IPS-18c (cell line): ENCODE measurements at regions not wholly inside any gene's neighbourhood (a gene's known extent, or its start where the extent isn't known, plus 50 kb on each side); places are given as distances from the start of the nearest gene placed in this dataset.
"Not testable (repeated sequence)": the region's sequence is repeated elsewhere in the genome, so short reads cannot be mapped to it uniquely, and the experiment has no call there.

Experiments
- H3K4me3 ChIP-seq: 2 replicates; pipeline ENCODE4 v1.7.0; 2013; ENCODE audit warnings: low read depth, mild to moderate bottlenecking, low read length, moderate library complexity; ENCODE audit not compliant: insufficient read depth
- H3K9me3 ChIP-seq: one replicate; pipeline ENCODE4 v1.6.1; 2013; ENCODE audit warnings: mild to moderate bottlenecking, low read length, moderate library complexity; ENCODE audit not compliant: control insufficient read depth, insufficient read depth

DNA sequence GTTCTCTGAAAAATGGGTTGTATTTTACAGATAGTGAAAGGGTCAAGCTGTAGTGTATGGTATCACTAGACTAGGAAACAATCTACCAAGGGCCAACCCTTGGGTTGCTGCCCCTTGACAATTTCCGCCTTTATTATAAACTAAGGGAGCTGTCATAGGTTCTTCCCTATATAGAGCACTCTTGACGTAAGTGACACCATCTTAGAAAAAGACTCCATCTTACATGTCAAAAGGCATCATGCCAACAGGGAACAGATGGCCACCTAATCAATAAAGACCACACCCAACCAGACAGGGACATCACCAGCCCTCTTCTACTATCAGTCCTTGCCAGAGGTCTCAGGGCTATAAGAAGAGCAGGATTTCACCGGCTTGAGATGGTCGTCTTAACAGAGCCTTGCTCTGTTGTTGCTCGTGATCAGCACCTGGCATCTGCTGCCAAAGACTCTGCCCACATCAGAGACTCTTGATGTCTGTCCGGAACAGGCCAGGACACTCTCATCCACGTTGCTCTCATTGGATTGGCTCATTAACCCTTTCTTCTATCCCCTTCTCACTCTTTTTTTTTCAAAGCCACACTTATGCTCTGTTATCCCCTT lies 231.4 kb upstream of the PLGLB2 start:
- not testable (repeated sequence) for H3K4me3 ChIP-seq, H3K9me3 ChIP-seq

- H3K4me3 ChIP-seq, H3K9me3 ChIP-seq: not testable (repeated sequence)
These were observed 230.4 kb upstream of the PLGLB2 start for GRCh38 chr2:87517438-87517837.

GRCh38 chr2:87518066-87518465 lies 229.8 kb upstream of the PLGLB2 start:
- H3K4me3 ChIP-seq, H3K9me3 ChIP-seq: not testable (repeated sequence)

GRCh38 chr2:87518547-87518946 lies 229.3 kb upstream of the PLGLB2 start:
- not testable (repeated sequence) for H3K4me3 ChIP-seq, H3K9me3 ChIP-seq

DNA sequence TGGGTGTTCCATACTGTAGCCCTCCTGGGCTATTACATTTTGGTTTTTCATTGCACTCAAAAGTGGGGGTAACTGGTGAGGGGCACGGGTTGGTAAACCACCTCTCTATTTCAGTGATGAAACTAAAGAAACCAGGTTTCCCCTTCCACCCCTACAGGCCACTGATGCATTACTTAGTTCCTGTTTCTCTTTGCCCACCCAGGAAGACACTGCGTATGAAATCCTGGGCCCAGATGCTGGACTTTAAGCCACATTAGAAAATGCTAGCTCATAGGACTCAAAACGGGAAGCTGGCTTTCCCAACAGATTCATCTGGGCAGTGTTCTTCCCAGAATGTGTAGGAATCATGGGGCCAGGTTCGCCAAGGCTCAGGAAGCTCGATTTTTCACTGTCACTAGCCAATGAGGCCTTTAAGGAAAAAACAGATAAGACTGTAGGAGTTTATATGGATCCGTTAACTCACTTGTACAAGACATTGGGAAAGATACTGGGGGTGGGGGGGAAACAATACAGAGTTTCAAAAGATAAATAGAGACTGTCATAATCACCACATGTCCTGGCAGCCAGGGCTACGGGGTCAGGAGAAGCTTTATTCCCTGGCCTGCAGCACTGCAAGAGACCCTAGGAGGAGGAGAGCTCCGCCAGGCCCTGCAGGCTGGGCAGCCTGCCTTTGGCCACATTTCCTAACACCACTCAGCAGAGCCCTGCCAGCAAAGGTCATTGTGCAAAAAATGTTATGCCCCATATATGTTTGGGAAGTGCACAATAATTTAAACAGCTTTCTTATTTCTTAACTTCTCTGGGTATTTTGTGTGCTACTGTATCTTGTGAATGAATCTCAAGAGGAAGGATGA lies 228.5 kb upstream of the PLGLB2 start:
- not testable (repeated sequence) for H3K9me3 ChIP-seq, H3K4me3 ChIP-seq

DNA sequence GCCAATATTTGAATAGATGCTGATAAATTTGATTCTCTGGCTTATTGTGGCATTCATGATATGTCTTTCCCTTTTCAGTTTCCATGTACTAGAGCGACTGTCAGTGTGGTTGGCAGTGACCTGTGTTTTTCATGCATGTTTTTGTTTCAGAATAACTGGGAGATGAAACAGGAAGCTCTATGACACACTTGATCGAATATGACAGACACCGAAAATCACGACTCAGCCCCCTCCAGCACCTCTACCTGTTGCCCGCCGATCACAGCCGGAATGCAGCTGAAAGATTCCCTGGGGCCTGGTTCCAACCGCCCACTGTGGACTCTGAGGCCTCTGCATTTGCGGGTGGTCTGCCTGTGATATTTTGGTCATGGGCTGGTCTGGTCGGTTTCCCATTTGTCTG lies 226.8 kb upstream of the PLGLB2 start:
- H3K9me3 ChIP-seq: not testable (repeated sequence)

GRCh38 chr2:87521489-87521888 lies 226.4 kb upstream of the PLGLB2 start:
- H3K9me3 ChIP-seq, H3K4me3 ChIP-seq: not testable (repeated sequence)

More for the DNA sequence above, 226.8 kb upstream of the PLGLB2 start:
- H3K4me3 ChIP-seq: not testable (repeated sequence)

DNA sequence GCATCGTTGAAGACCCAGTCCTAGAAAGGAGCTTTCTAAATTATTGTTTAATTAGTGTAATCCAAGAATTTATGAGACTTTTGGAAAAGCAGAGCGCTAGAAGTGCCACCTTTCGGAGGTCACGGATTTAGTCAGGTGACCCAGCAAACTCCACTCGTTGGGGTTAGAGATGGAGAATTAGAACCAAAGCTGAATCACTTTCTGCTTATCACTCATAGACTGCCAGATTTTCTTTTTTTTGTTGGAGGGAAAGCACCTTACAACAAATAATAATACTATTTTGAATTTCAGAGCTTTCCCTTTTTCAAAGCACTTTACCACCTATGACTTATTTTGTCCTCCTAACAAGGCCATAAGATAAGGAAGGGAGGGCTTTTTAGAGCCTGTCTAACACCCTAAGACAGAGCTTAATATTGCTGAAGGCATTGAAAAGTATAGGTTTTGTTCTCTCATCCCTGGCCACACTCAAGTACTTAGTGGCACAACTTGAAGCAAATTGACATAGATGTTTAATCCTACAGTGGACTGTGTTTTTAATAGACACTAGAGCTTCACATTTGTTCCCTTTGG lies 223.2 kb upstream of the PLGLB2 start:
- not testable (repeated sequence) for H3K4me3 ChIP-seq

GRCh38 chr2:87525497-87525991 lies 222.3 kb upstream of the PLGLB2 start:
- not testable (repeated sequence) for H3K4me3 ChIP-seq, H3K9me3 ChIP-seq

More for the DNA sequence above, 223.2 kb upstream of the PLGLB2 start:
- H3K9me3 ChIP-seq: not testable (repeated sequence)

DNA sequence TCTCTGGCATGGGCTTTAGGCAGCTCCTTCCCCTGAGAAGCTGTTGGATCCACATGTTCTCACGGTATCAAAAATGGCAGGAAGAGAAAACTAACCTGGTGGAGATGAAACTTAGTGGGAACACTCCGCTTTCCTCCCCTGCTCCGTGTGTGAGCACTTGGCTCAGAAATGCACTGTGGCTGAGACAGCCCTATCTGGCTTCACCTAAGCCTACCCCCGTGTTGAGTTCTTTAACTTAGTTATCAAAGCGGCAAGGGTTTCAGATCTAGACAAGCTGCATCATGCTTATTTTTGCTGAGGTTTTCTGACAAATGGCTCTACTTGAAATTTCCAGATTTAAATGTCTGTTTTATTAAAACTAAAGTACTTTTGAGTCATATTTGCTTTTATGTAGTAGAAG lies 221.6 kb upstream of the PLGLB2 start:
- H3K4me3 ChIP-seq, H3K9me3 ChIP-seq: not testable (repeated sequence)

DNA sequence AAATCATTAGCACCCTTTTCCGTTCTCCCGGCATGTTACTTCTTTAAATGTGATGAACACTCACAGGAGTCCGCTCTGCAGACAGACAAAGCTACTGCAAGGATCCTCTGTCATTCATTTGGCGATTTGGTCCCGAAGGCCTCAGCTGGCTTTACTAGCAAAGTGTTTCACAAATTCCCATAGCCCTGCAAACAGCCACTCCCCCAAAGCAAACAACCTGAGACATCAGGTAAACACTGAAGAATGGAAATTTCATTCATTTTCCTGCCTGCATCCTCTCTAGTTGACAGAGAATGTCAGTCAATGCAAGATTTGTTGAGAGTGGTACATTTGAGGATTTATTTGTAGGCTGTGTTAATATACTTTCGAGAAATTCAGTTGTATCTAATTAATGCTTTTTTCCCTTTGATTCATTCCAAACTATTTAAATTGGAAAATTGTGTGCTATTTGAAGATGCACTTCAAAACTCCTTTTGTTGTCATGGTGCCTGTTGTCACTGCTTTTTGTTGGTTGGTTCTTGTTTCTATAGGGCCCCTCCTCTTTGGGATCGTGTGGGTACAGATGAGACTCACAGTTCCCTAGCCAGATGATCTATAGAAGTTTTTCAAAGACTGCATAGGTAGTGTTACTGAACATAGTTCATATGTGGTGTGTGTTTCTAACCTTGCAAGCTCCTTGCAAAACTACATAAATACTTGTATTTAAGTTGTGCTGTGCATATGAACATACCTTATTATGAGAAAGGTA lies 215.7 kb upstream of the PLGLB2 start:
- H3K4me3 ChIP-seq, H3K9me3 ChIP-seq: not testable (repeated sequence)

- not testable (repeated sequence) for H3K4me3 ChIP-seq, H3K9me3 ChIP-seq
These were observed 214.3 kb upstream of the PLGLB2 start for GRCh38 chr2:87533390-87534272.

- not testable (repeated sequence) for H3K4me3 ChIP-seq, H3K9me3 ChIP-seq
These were observed 213.5 kb upstream of the PLGLB2 start for GRCh38 chr2:87534273-87534889.

DNA sequence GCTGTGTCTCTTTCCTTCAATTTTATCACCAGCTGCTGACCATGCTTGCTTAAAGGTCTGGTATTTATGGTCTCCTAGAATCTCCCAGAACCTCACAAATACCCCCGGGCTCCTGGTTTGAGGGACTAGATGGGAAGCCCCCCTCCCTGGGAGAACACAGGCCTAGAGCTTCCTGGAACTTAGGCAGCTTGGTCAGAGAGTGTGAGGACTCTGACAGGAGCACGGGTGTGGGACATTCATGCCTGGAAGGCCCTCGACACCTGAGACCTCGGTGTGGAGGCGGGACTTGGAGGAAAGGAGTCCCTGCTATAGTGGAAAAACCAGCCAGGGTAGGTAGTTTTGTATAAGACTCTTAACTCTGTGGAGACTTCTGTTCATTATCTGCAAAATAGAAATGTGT lies 211.5 kb upstream of the PLGLB2 start:
- not testable (repeated sequence) for H3K9me3 ChIP-seq

GRCh38 chr2:87537251-87537671 lies 210.6 kb upstream of the PLGLB2 start:
- not testable (repeated sequence) for H3K9me3 ChIP-seq

More for the DNA sequence above, 211.5 kb upstream of the PLGLB2 start:
- not testable (repeated sequence) for H3K4me3 ChIP-seq

GRCh38 chr2:87538268-87538667 lies 209.6 kb upstream of the PLGLB2 start:
- H3K4me3 ChIP-seq, H3K9me3 ChIP-seq: not testable (repeated sequence)

More at GRCh38 chr2:87537251-87537671, 210.6 kb upstream of the PLGLB2 start:
- not testable (repeated sequence) for H3K4me3 ChIP-seq
